GM12878 (cell line): ENCODE measurements at regions not wholly inside any gene's neighbourhood (a gene's known extent, or its start where the extent isn't known, plus 50 kb on each side); places are given as distances from the start of the nearest gene placed in this dataset.

Source experiments
- FOXK2 ChIP-seq: fragments of 450-650 bp; IDR thresholded peaks from 2 replicates; pipeline ENCODE4 v1.6.1; 2017; ENCODE audit warnings: mild to moderate bottlenecking, moderate library complexity
- TAF1 ChIP-seq: IDR thresholded peaks from 2 replicates; pipeline ENCODE4 v1.6.1; 2011; ENCODE audit warnings: mild to moderate bottlenecking, low read depth, low read length, borderline replicate concordance
- ZBTB40 ChIP-seq: fragments of 450-650 bp; IDR thresholded peaks from 2 replicates; pipeline ENCODE4 v1.6.1; 2016; ENCODE audit warnings: mild to moderate bottlenecking, moderate library complexity, borderline replicate concordance
- TF ChIP-seq, protein P1 (sequence below): fragments of 450-650 bp; IDR thresholded peaks from 2 replicates; pipeline ENCODE4 v1.6.1; 2017; ENCODE audit warnings: antibody characterized with exemption, mild to moderate bottlenecking, moderate library complexity
- TF ChIP-seq, protein P2 (sequence below): IDR thresholded peaks from 2 replicates; pipeline ENCODE4 v1.6.1; 2012; ENCODE audit warnings: low read length, inconsistent platforms

- no peak for TF ChIP-seq ZBTB40
- no peak for TF ChIP-seq TAF1
- TF ChIP-seq, protein P1, sequence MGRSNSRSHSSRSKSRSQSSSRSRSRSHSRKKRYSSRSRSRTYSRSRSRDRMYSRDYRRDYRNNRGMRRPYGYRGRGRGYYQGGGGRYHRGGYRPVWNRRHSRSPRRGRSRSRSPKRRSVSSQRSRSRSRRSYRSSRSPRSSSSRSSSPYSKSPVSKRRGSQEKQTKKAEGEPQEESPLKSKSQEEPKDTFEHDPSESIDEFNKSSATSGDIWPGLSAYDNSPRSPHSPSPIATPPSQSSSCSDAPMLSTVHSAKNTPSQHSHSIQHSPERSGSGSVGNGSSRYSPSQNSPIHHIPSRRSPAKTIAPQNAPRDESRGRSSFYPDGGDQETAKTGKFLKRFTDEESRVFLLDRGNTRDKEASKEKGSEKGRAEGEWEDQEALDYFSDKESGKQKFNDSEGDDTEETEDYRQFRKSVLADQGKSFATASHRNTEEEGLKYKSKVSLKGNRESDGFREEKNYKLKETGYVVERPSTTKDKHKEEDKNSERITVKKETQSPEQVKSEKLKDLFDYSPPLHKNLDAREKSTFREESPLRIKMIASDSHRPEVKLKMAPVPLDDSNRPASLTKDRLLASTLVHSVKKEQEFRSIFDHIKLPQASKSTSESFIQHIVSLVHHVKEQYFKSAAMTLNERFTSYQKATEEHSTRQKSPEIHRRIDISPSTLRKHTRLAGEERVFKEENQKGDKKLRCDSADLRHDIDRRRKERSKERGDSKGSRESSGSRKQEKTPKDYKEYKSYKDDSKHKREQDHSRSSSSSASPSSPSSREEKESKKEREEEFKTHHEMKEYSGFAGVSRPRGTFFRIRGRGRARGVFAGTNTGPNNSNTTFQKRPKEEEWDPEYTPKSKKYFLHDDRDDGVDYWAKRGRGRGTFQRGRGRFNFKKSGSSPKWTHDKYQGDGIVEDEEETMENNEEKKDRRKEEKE = no peak
- TF ChIP-seq, protein P2, sequence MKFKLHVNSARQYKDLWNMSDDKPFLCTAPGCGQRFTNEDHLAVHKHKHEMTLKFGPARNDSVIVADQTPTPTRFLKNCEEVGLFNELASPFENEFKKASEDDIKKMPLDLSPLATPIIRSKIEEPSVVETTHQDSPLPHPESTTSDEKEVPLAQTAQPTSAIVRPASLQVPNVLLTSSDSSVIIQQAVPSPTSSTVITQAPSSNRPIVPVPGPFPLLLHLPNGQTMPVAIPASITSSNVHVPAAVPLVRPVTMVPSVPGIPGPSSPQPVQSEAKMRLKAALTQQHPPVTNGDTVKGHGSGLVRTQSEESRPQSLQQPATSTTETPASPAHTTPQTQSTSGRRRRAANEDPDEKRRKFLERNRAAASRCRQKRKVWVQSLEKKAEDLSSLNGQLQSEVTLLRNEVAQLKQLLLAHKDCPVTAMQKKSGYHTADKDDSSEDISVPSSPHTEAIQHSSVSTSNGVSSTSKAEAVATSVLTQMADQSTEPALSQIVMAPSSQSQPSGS = no peak
- no peak for TF ChIP-seq FOXK2
- TF ChIP-seq, all 136 proteins: peak for 0
Measured at GRCh38 chr1:188237573-188238348, 1409.0 kb downstream of the PLA2G4A start (continued).
